ENCODE measurements at regions not wholly inside any gene's neighbourhood (a gene's known extent, or its start where the extent isn't known, plus 50 kb on each side); places are given as distances from the start of the nearest gene placed in this dataset.

GRCh38 chr2:84165256-84165655, 293.8 kb downstream of the SUCLG1 start:
- no peaks in the 10 kb centered on the region for H3K4me1 Mint-ChIP-seq (ENCODE audit: low read depth)
- no peak for DNase-seq (ENCODE audit: low spot score)
- no peaks in the 10 kb centered on the region for H3K27me3 Mint-ChIP-seq (ENCODE audit: low read depth)
- H3K36me3 Mint-ChIP-seq (ENCODE audit: low read depth): no peaks in the 10 kb centered on the region
- no peak overlapping the region for H3K27ac Mint-ChIP-seq (ENCODE audit: unreplicated experiment)
- H3K9me3 Mint-ChIP-seq (ENCODE audit: low read depth): no peaks in the 10 kb centered on the region
- H3K4me3 Mint-ChIP-seq (ENCODE audit: unreplicated experiment): no peak overlapping the region
- no peak for TF ChIP-seq CTCF (IDR thresholded peaks at IDR 0.05)

GRCh38 chr2:84160453-84160852, 298.6 kb downstream of the SUCLG1 start:
- no peak for DNase-seq (ENCODE audit: low spot score)
- no peak overlapping the region for H3K4me3 Mint-ChIP-seq (ENCODE audit: unreplicated experiment)
- TF ChIP-seq CTCF (IDR thresholded peaks at IDR 0.05): no peak
- H3K27me3 Mint-ChIP-seq (ENCODE audit: low read depth): peaks cover 4% of the 10 kb centered on the region
- H3K9me3 Mint-ChIP-seq (ENCODE audit: low read depth): no peaks in the 10 kb centered on the region
- H3K4me1 Mint-ChIP-seq (ENCODE audit: low read depth): no peaks in the 10 kb centered on the region
- H3K27ac Mint-ChIP-seq (ENCODE audit: unreplicated experiment): no peak overlapping the region
- no peaks in the 10 kb centered on the region for H3K36me3 Mint-ChIP-seq (ENCODE audit: low read depth)

- TF ChIP-seq CTCF (IDR thresholded peaks at IDR 0.05): no peak
- no peak overlapping the region for H3K27ac Mint-ChIP-seq (ENCODE audit: unreplicated experiment)
- no peaks in the 10 kb centered on the region for H3K36me3 Mint-ChIP-seq (ENCODE audit: low read depth)
- no peaks in the 10 kb centered on the region for H3K9me3 Mint-ChIP-seq (ENCODE audit: low read depth)
- DNase-seq (ENCODE audit: low spot score): no peak
- no peaks in the 10 kb centered on the region for H3K4me1 Mint-ChIP-seq (ENCODE audit: low read depth)
- no peak overlapping the region for H3K4me3 Mint-ChIP-seq (ENCODE audit: unreplicated experiment)
- peaks cover 4% of the 10 kb centered on the region for H3K27me3 Mint-ChIP-seq (ENCODE audit: low read depth)
These were observed 300.5 kb downstream of the SUCLG1 start for GRCh38 chr2:84158605-84159004.

- H3K9me3 Mint-ChIP-seq (ENCODE audit: low read depth): no peaks in the 10 kb centered on the region
- H3K4me3 Mint-ChIP-seq (ENCODE audit: unreplicated experiment): no peak overlapping the region
- no peak for TF ChIP-seq CTCF (IDR thresholded peaks at IDR 0.05)
- H3K27me3 Mint-ChIP-seq (ENCODE audit: low read depth): no peaks in the 10 kb centered on the region
- no peaks in the 10 kb centered on the region for H3K4me1 Mint-ChIP-seq (ENCODE audit: low read depth)
- H3K27ac Mint-ChIP-seq (ENCODE audit: unreplicated experiment): no peak overlapping the region
- no peak for DNase-seq (ENCODE audit: low spot score)
- H3K36me3 Mint-ChIP-seq (ENCODE audit: low read depth): no peaks in the 10 kb centered on the region
These were observed 306.6 kb downstream of the SUCLG1 start for GRCh38 chr2:84152462-84152861.

GRCh38 chr2:84144345-84144744, 314.7 kb downstream of the SUCLG1 start:
- Mint-ChIP-seq H3K4me3 (ENCODE audit: unreplicated experiment) (no peak overlapping the region), H3K27me3 (ENCODE audit: low read depth) (peaks cover 4% of the 10 kb centered on the region), H3K9me3 (ENCODE audit: low read depth) (no peaks in the 10 kb centered on the region), H3K4me1 (ENCODE audit: low read depth) (no peaks in the 10 kb centered on the region), H3K36me3 (ENCODE audit: low read depth) (no peaks in the 10 kb centered on the region), H3K27ac (ENCODE audit: unreplicated experiment) (no peak overlapping the region)
- DNase-seq (ENCODE audit: low spot score): no peak
- no peak for TF ChIP-seq CTCF (IDR thresholded peaks at IDR 0.05)

All from chondrocyte (in vitro differentiated cells).